PC-9 (cell line): ENCODE measurements at regions not wholly inside any gene's neighbourhood (a gene's known extent, or its start where the extent isn't known, plus 50 kb on each side); places are given as distances from the start of the nearest gene placed in this dataset.

Experiments used
- BruUV-seq: library from RNA; stranded (reverse); fragments of 400-500 nt; replicated peaks from 2 replicates; lab custom pipeline; 2021; lab: Mats Ljungman, UMichigan
- CTCF ChIA-PET: fragments of 300-600 bp; sonication (Branson Sonifier 250); formaldehyde crosslinking; loops from one replicate; lab custom pipeline; 2022; ENCODE audit warnings: antibody characterized with exemption; lab: Charles Lee
- POLR2A ChIA-PET: fragments of 300-600 bp; sonication (Branson Sonifier 250); formaldehyde crosslinking; loops from one replicate; lab custom pipeline; 2022; ENCODE audit warnings: antibody characterized with exemption; ENCODE audit not compliant: unreplicated experiment; lab: Charles Lee
- DNase-seq, 2 experiments: peaks; one replicate each; pipeline versions ENCODE4 v3.0.0 to v3.0.0-alpha.2; 2015 to 2022; ENCODE audit warnings: mixed read lengths in 1 of 2
- H2AFZ ChIP-seq: fragments of 200-600 bp; sonication (generic); 2 replicates; pipeline ENCODE4 v1.8.1; 2017; ENCODE audit warnings: antibody characterized with exemption
- H3F3A ChIP-seq: fragments of 200-600 bp; sonication (generic); 2 replicates; pipeline ENCODE4 v1.8.1; 2017; ENCODE audit warnings: antibody characterized with exemption, mild to moderate bottlenecking, low read depth; ENCODE audit not compliant: insufficient read depth
- H3K27ac ChIP-seq: fragments of 200-600 bp; sonication (generic); 2 replicates; pipeline ENCODE4 v1.6.1; 2016; ENCODE audit warnings: mixed run types
- H3K27me3 ChIP-seq: fragments of 200-600 bp; sonication (generic); 2 replicates; pipeline ENCODE4 v1.6.1; 2016; ENCODE audit warnings: low read depth, mixed run types; ENCODE audit not compliant: insufficient read depth
- H3K36me3 ChIP-seq: fragments of 200-600 bp; sonication (generic); 2 replicates; pipeline ENCODE4 v1.6.1; 2016; ENCODE audit warnings: low read depth, mixed run types
- H3K4me1 ChIP-seq: fragments of 200-600 bp; sonication (generic); replicated peaks from 2 replicates; pipeline ENCODE4 v1.6.1; 2016; ENCODE audit warnings: mixed run types; ENCODE audit not compliant: insufficient read depth
- H3K4me2 ChIP-seq: fragments of 200-600 bp; sonication (generic); 2 replicates; pipeline ENCODE4 v1.6.1; 2017; ENCODE audit warnings: mixed run types
- H3K4me3 ChIP-seq: fragments of 200-600 bp; sonication (generic); 2 replicates; pipeline ENCODE4 v1.6.1; 2016; ENCODE audit warnings: mixed run types
- H3K79me2 ChIP-seq: fragments of 200-600 bp; sonication (generic); 2 replicates; pipeline ENCODE4 v1.6.1; 2017; ENCODE audit warnings: low read depth, mixed run types
- H3K9me2 ChIP-seq: fragments of 200-600 bp; sonication (generic); 2 replicates; pipeline ENCODE4 v1.8.1; 2017; ENCODE audit warnings: mild to moderate bottlenecking; ENCODE audit not compliant: insufficient read depth
- H3K9me3 ChIP-seq: fragments of 200-600 bp; sonication (generic); 2 replicates; pipeline ENCODE4 v1.8.1; 2016; ENCODE audit warnings: low read depth; ENCODE audit not compliant: insufficient read depth
- H4K20me1 ChIP-seq: fragments of 200-600 bp; sonication (generic); 2 replicates; pipeline ENCODE4 v1.8.1; 2017; ENCODE audit not compliant: insufficient read depth
- EZH2 ChIP-seq: fragments of 200-600 bp; sonication (generic); IDR thresholded peaks from 2 replicates; pipeline ENCODE4 v1.8.0; 2017; ENCODE audit warnings: antibody characterized with exemption, low read depth
- intact Hi-C: fragments of 100-400 bp; cut with micrococcal nuclease; formaldehyde crosslinking; loops from one replicate; pipeline ENCODE4 v1.10.0; 2022; ENCODE audit not compliant: unreplicated experiment
- TF ChIP-seq, protein P1 (sequence below): fragments of 200-600 bp; sonication (generic); conservative IDR thresholded peaks from 2 replicates; pipeline ENCODE4 v1.6.1; 2017; ENCODE audit warnings: mixed run types, antibody characterized with exemption, mild to moderate bottlenecking, moderate library complexity

DNA sequence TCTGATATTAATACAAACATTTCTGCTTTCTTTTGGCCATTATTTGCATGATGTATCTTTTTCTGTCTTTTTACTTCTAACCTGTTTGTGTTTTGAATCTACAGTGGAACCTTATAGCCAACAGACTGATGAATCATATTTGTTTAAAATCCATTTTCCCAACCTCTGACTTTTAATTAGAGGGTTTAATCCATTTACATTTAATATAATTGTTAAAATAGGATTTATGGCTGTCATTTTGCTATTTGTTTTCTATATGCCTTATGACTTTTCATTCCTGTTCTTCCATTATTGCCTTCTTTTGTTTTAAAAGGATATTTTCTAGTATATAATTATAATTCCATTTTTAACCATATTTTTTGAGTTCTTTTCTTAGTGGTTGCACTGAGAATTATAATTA lies 286.1 kb downstream of the ZNF621 start:
- DNase-seq: no peak
- Histone ChIP-seq H3K27ac (no peak overlapping the region), H3K9me3 (peaks cover 10% of the 10 kb centered on the region; the same call in 1 of the 2 replicates), H3K36me3 (no peaks in the 10 kb centered on the region), H3F3A (no peaks in the 10 kb centered on the region), H3K4me2 (no peak overlapping the region), H2AFZ (no peak overlapping the region), H3K9me2 (no peaks in the 10 kb centered on the region; the same call in 1 of the 2 replicates), H4K20me1 (no peaks in the 10 kb centered on the region), H3K4me1 (no peaks in the 10 kb centered on the region), H3K4me3 (no peak overlapping the region), H3K79me2 (no peaks in the 10 kb centered on the region), H3K27me3 (no peaks in the 10 kb centered on the region)
- POLR2A ChIA-PET: no interaction called here
- no TSS peak for BruUV-seq
- intact Hi-C loops: no loop called here
- CTCF ChIA-PET: no interaction called here
- TF ChIP-seq EZH2: no peak
- TF ChIP-seq, protein P1, sequence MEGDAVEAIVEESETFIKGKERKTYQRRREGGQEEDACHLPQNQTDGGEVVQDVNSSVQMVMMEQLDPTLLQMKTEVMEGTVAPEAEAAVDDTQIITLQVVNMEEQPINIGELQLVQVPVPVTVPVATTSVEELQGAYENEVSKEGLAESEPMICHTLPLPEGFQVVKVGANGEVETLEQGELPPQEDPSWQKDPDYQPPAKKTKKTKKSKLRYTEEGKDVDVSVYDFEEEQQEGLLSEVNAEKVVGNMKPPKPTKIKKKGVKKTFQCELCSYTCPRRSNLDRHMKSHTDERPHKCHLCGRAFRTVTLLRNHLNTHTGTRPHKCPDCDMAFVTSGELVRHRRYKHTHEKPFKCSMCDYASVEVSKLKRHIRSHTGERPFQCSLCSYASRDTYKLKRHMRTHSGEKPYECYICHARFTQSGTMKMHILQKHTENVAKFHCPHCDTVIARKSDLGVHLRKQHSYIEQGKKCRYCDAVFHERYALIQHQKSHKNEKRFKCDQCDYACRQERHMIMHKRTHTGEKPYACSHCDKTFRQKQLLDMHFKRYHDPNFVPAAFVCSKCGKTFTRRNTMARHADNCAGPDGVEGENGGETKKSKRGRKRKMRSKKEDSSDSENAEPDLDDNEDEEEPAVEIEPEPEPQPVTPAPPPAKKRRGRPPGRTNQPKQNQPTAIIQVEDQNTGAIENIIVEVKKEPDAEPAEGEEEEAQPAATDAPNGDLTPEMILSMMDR: no peak

DNA sequence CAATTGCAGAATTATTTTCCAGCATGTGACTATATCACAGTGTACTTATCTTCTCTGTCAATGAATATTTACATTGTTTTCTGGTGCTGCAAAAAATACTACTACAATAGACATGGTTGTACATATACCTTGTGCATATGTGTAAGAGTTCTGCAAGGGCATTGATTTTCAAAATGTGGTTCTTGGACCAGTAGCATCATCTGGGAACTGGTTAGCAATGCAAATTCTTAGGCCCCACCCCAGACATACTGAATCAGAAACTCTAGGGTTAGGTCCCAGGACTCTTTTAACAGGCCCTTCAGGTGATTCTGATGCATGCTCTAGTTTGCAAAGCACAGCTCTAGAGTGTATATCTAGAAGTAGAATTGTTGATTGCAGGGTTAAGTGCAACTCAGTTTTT lies 292.3 kb downstream of the ZNF621 start:
- intact Hi-C loops: no loop called here
- CTCF ChIA-PET: no interaction called here
- Histone ChIP-seq H3K4me1 (no peaks in the 10 kb centered on the region), H3K4me3 (no peak overlapping the region), H3K36me3 (no peaks in the 10 kb centered on the region), H3F3A (no peaks in the 10 kb centered on the region), H2AFZ (no peak overlapping the region), H4K20me1 (no peaks in the 10 kb centered on the region), H3K27ac (no peak overlapping the region), H3K79me2 (no peaks in the 10 kb centered on the region), H3K4me2 (no peak overlapping the region), H3K27me3 (no peaks in the 10 kb centered on the region), H3K9me2 (no peaks in the 10 kb centered on the region), H3K9me3 (peaks cover 4% of the 10 kb centered on the region; the same call in 1 of the 2 replicates)
- no peak for TF ChIP-seq EZH2
- TF ChIP-seq, protein P1: no peak
- no TSS peak for BruUV-seq
- POLR2A ChIA-PET: no interaction called here
- DNase-seq: no peak

DNA sequence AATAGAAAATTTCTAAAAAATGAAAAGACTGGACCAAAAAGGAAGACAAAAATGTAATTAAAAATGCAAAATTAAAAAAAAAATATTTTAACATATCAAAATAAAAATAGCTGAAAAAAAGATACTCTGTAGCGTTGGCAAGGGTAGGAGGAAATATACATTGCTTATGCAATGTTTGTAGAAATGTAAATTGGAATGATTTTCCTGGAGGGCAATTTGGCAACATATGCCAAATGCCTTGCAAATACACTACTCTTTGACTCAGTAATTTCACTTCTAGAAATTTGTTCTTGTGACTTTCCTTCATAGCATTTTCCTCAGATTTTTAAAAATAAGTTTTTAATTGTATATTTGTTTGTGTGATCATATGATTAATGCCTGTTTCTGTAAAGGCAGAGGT lies 296.6 kb downstream of the ZNF621 start:
- no peaks in the 10 kb centered on the region for H3K27me3 ChIP-seq
- no peaks in the 10 kb centered on the region for H3K36me3 ChIP-seq
- H3K4me3 ChIP-seq: no peak overlapping the region
- H2AFZ ChIP-seq: no peak overlapping the region
- H3K9me3 ChIP-seq: no peaks in the 10 kb centered on the region
- no peaks in the 10 kb centered on the region for H3K79me2 ChIP-seq
- DNase-seq: no peak
- no peak overlapping the region for H3K27ac ChIP-seq
- H3K4me1 ChIP-seq: no peaks in the 10 kb centered on the region
- intact Hi-C loops: no loop called here
- no TSS peak for BruUV-seq
- H3F3A ChIP-seq: no peaks in the 10 kb centered on the region
- no peak overlapping the region for H3K4me2 ChIP-seq
- ChIA-PET POLR2A (no interaction called here), CTCF (no interaction called here)
- H4K20me1 ChIP-seq: no peaks in the 10 kb centered on the region
- no peaks in the 10 kb centered on the region for H3K9me2 ChIP-seq
- TF ChIP-seq, protein P1: no peak
- no peak for TF ChIP-seq EZH2
